H9 (cell line): ENCODE measurements at regions not wholly inside any gene's neighbourhood (a gene's known extent, or its start where the extent isn't known, plus 50 kb on each side); places are given as distances from the start of the nearest gene placed in this dataset.

Experiments used
- DNase-seq: peaks from one replicate; pipeline ENCODE4 v3.0.0-alpha.2; 2017
- H2AFZ ChIP-seq: one replicate; pipeline ENCODE4 v1.6.1; 2013; ENCODE audit warnings: mild to moderate bottlenecking, low read length, control low read depth, moderate library complexity
- H2AK5ac ChIP-seq: 2 replicates; pipeline ENCODE4 v1.6.1; 2013; ENCODE audit warnings: low read length, control low read depth, mixed read lengths; ENCODE audit not compliant: insufficient read length
- H2BK120ac ChIP-seq: one replicate; pipeline ENCODE4 v1.6.1; 2013; ENCODE audit warnings: low read depth, mild to moderate bottlenecking, low read length, control low read depth, inconsistent platforms; ENCODE audit not compliant: poor library complexity, severe bottlenecking
- H2BK12ac ChIP-seq: 2 replicates; pipeline ENCODE4 v1.6.1; 2013; ENCODE audit warnings: low read length, control low read depth, mixed read lengths, low read depth; ENCODE audit not compliant: insufficient read length
- H2BK15ac ChIP-seq: 2 replicates; pipeline ENCODE4 v1.6.1; 2013; ENCODE audit warnings: low read depth, low read length, control low read depth
- H2BK20ac ChIP-seq: one replicate; pipeline ENCODE4 v1.6.1; 2013; ENCODE audit warnings: low read depth, mild to moderate bottlenecking, low read length, control low read depth, inconsistent platforms; ENCODE audit not compliant: poor library complexity, severe bottlenecking
- H2BK5ac ChIP-seq: 2 replicates; pipeline ENCODE4 v1.6.1; 2013; ENCODE audit warnings: low read length, control low read depth, mixed read lengths; ENCODE audit not compliant: insufficient read length
- H3K14ac ChIP-seq: 2 replicates; pipeline ENCODE4 v1.6.1; 2013; ENCODE audit warnings: low read length, control low read depth; ENCODE audit not compliant: insufficient read depth
- H3K18ac ChIP-seq: 2 replicates; pipeline ENCODE4 v1.6.1; 2013; ENCODE audit warnings: low read depth, mild to moderate bottlenecking, mixed read lengths, low read length, control low read depth; ENCODE audit not compliant: insufficient read length
- H3K23ac ChIP-seq: 2 replicates; pipeline ENCODE4 v1.6.1; 2013; ENCODE audit warnings: low read length, control low read depth, mixed read lengths, low read depth; ENCODE audit not compliant: insufficient read length
- H3K23me2 ChIP-seq: 2 replicates; pipeline ENCODE4 v1.6.1; 2013; ENCODE audit warnings: low read depth, mild to moderate bottlenecking, mixed read lengths, low read length, control low read depth; ENCODE audit not compliant: insufficient read length, poor library complexity, severe bottlenecking
- H3K27ac ChIP-seq: 2 replicates; pipeline ENCODE4 v1.5.1; 2013; ENCODE audit warnings: low read length, control low read depth, mixed read lengths, low read depth; ENCODE audit not compliant: insufficient read length
- H3K27me3 ChIP-seq: 2 replicates; pipeline ENCODE4 v1.6.1; 2013; ENCODE audit warnings: low read length, control low read depth, inconsistent platforms; ENCODE audit not compliant: insufficient read depth
- H3K4ac ChIP-seq: 2 replicates; pipeline ENCODE4 v1.6.1; 2013; ENCODE audit warnings: low read depth, mild to moderate bottlenecking, control low read depth, inconsistent platforms, low read length, moderate library complexity
- H3K4me1 ChIP-seq: 2 replicates; pipeline ENCODE4 v1.6.1; 2013; ENCODE audit warnings: low read length, control low read depth, inconsistent platforms; ENCODE audit not compliant: insufficient read depth
- H3K4me2 ChIP-seq: 2 replicates; pipeline ENCODE4 v1.6.1; 2013; ENCODE audit warnings: low read length, control low read depth, mixed read lengths; ENCODE audit not compliant: insufficient read length, insufficient read depth
- H3K56ac ChIP-seq: 2 replicates; pipeline ENCODE4 v1.6.1; 2013; ENCODE audit warnings: low read depth, mild to moderate bottlenecking, mixed read lengths, low read length, control low read depth; ENCODE audit not compliant: insufficient read length
- H3K79me1 ChIP-seq: 2 replicates; pipeline ENCODE4 v1.6.1; 2013; ENCODE audit warnings: low read depth, mild to moderate bottlenecking, moderate library complexity, low read length, control low read depth, inconsistent platforms; ENCODE audit not compliant: insufficient read depth, poor library complexity, severe bottlenecking
- H3K79me2 ChIP-seq: 2 replicates; pipeline ENCODE4 v1.6.1; 2013; ENCODE audit warnings: low read length, control low read depth, inconsistent platforms; ENCODE audit not compliant: insufficient read depth
- H3K9ac ChIP-seq: 2 replicates; pipeline ENCODE4 v1.6.1; 2013; ENCODE audit warnings: low read length, control low read depth, mixed read lengths; ENCODE audit not compliant: insufficient read length; ENCODE audit errors: extremely low read depth
- H3K9me3 ChIP-seq: one replicate; pipeline ENCODE4 v1.6.1; 2013; ENCODE audit warnings: low read depth, low read length, inconsistent platforms; ENCODE audit not compliant: control insufficient read depth
- H3T11ph ChIP-seq: one replicate; pipeline ENCODE4 v1.6.1; 2013; ENCODE audit warnings: mild to moderate bottlenecking, low read length, control low read depth, inconsistent platforms
- H4K20me1 ChIP-seq: one replicate; pipeline ENCODE4 v1.6.1; 2013; ENCODE audit not compliant: control insufficient read depth, insufficient read length, insufficient read depth
- H4K5ac ChIP-seq: 2 replicates; pipeline ENCODE4 v1.6.1; 2013; ENCODE audit warnings: low read depth, mild to moderate bottlenecking, mixed read lengths, low read length, control low read depth; ENCODE audit not compliant: insufficient read length
- H4K8ac ChIP-seq: replicated peaks from 2 replicates; pipeline ENCODE4 v1.6.1; 2013; ENCODE audit warnings: low read length, control low read depth, mixed read lengths, low read depth; ENCODE audit not compliant: insufficient read length
- H4K91ac ChIP-seq: 2 replicates; pipeline ENCODE4 v1.6.1; 2013; ENCODE audit warnings: low read depth, mild to moderate bottlenecking, moderate library complexity, mixed read lengths, low read length, control low read depth; ENCODE audit not compliant: insufficient read length
- H3K27ac Mint-ChIP-seq, 3 experiments: 2 replicates in 2 of 3; 3 replicates in 1 of 3; pipeline ENCODE4 v1.8.0; 2020 to 2021; ENCODE audit warnings: mixed read lengths in 3 of 3, mild to moderate bottlenecking in 1 of 3, moderate library complexity in 1 of 3
- H3K27me3 Mint-ChIP-seq: 2 replicates; pipeline ENCODE4 v1.8.0; 2021; ENCODE audit warnings: low read depth, mild to moderate bottlenecking, moderate library complexity, mixed read lengths
- H3K36me3 Mint-ChIP-seq, 3 experiments: 2 replicates in 2 of 3; 3 replicates in 1 of 3; pipeline ENCODE4 v1.8.0; 2020 to 2021; ENCODE audit warnings: low read depth in 3 of 3, mixed read lengths in 3 of 3; ENCODE audit not compliant: insufficient read depth in 1 of 3
- H3K4me1 Mint-ChIP-seq, 2 experiments: 2 replicates each; pipeline ENCODE4 v1.8.0; 2020; ENCODE audit warnings: mixed read lengths in 2 of 2
- H3K4me3 Mint-ChIP-seq, 2 experiments: 2 replicates in 1 of 2; 3 replicates in 1 of 2; pipeline ENCODE4 v1.8.0; 2020 to 2021; ENCODE audit warnings: mild to moderate bottlenecking in 2 of 2, mixed read lengths in 2 of 2, moderate library complexity in 1 of 2
- H3K9me3 Mint-ChIP-seq, 2 experiments: 2 replicates in 1 of 2; 3 replicates in 1 of 2; pipeline ENCODE4 v1.8.0; 2020; ENCODE audit warnings: mild to moderate bottlenecking in 2 of 2, mixed read lengths in 2 of 2, moderate library complexity in 1 of 2
- WGBS: extraction: QIAGEN DNeasy Blood & Tissue Kit; methylation state at CpG from one replicate; pipeline ENCODE4 v1.1.7; 2013; ENCODE audit warnings: missing lambda C conversion rate, low lambda C conversion rate, mixed read lengths; ENCODE audit not compliant: insufficient read length; ENCODE audit errors: extremely low coverage; 5-methylcytosine and 5-hydroxymethylcytosine counted together
- TF ChIP-seq, protein P1 (sequence below): fragments of 200-600 bp; sonication (generic); conservative IDR thresholded peaks from 3 replicates; pipeline ENCODE4 v1.8.0; 2021; ENCODE audit warnings: antibody characterized with exemption, mild to moderate bottlenecking

DNA sequence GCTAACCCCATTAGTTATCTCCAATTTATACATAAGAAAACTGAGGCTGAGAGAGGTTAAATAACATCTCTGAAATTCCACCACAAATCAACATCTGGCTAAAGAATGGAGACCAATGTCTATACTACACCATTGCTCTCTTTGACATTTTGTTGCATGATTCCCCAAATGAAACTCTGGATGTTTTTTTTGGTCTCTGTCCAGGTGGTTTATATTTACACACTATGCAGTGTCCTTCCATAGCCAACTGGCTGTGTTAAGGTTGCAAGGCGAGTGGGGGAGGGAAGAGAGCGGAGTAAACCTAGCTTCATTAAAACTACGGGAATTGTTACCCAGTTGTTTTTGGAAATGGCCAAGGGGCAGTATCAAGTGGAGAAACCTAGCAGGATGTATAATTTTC, 67.2 kb downstream of the KIF4B start:
- H3K4ac ChIP-seq = no peak overlapping the region
- H3K27me3 ChIP-seq = no peaks in the 10 kb centered on the region
- no peaks in the 10 kb centered on the region for H3K79me2 ChIP-seq
- no peaks in the 10 kb centered on the region for H3K36me3 Mint-ChIP-seq
- no peak overlapping the region for H3K9ac ChIP-seq
- H2BK120ac ChIP-seq = no peak overlapping the region
- H2BK5ac ChIP-seq = no peak overlapping the region
- no peaks in the 10 kb centered on the region for H3K23me2 ChIP-seq
- no peak overlapping the region for H4K5ac ChIP-seq
- no peak overlapping the region for H3K14ac ChIP-seq
- no peak overlapping the region for H4K91ac ChIP-seq
- no peak overlapping the region for H3T11ph ChIP-seq
- WGBS = no CpG with 5 or more reads among the region's 3 CpGs
- peaks cover 11% of the 10 kb centered on the region in 2 experiments for H3K4me1 Mint-ChIP-seq
- no peaks in the 10 kb centered on the region for H3K9me3 ChIP-seq
- no peak overlapping the region for H2BK12ac ChIP-seq
- TF ChIP-seq, protein P1, sequence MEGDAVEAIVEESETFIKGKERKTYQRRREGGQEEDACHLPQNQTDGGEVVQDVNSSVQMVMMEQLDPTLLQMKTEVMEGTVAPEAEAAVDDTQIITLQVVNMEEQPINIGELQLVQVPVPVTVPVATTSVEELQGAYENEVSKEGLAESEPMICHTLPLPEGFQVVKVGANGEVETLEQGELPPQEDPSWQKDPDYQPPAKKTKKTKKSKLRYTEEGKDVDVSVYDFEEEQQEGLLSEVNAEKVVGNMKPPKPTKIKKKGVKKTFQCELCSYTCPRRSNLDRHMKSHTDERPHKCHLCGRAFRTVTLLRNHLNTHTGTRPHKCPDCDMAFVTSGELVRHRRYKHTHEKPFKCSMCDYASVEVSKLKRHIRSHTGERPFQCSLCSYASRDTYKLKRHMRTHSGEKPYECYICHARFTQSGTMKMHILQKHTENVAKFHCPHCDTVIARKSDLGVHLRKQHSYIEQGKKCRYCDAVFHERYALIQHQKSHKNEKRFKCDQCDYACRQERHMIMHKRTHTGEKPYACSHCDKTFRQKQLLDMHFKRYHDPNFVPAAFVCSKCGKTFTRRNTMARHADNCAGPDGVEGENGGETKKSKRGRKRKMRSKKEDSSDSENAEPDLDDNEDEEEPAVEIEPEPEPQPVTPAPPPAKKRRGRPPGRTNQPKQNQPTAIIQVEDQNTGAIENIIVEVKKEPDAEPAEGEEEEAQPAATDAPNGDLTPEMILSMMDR = no peak
- H4K8ac ChIP-seq = no peak overlapping the region
- H3K4me3 Mint-ChIP-seq = no peak overlapping the region
- no peak overlapping the region for H3K23ac ChIP-seq
- no peak overlapping the region for H2AFZ ChIP-seq
- no peak overlapping the region for H2BK20ac ChIP-seq
- no peaks in the 10 kb centered on the region for H3K27me3 Mint-ChIP-seq
- no peaks in the 10 kb centered on the region for H3K9me3 Mint-ChIP-seq
- no peak overlapping the region for H3K27ac Mint-ChIP-seq
- DNase-seq = no peak
- no peak overlapping the region for H3K18ac ChIP-seq
- no peaks in the 10 kb centered on the region for H4K20me1 ChIP-seq
- H3K27ac ChIP-seq = no peak overlapping the region
- no peak overlapping the region for H2AK5ac ChIP-seq
- H3K4me2 ChIP-seq = no peak overlapping the region
- no peak overlapping the region for H2BK15ac ChIP-seq
- H3K56ac ChIP-seq = no peak overlapping the region
- H3K4me1 ChIP-seq = no peaks in the 10 kb centered on the region; the same call in 1 of the 2 replicates
- no peaks in the 10 kb centered on the region for H3K79me1 ChIP-seq
